H1 (cell line): ENCODE measurements at regions not wholly inside any gene's neighbourhood (a gene's known extent, or its start where the extent isn't known, plus 50 kb on each side); places are given as distances from the start of the nearest gene placed in this dataset.

Experiments
- CHD2 ChIP-seq: IDR thresholded peaks from 2 replicates; pipeline ENCODE4 v1.6.1; 2012; ENCODE audit warnings: low read length, improper control_type of control experiment
- FOSL1 ChIP-seq: IDR thresholded peaks from 2 replicates; pipeline ENCODE4 v1.6.1; 2011; ENCODE audit warnings: mild to moderate bottlenecking, low read depth, low read length, moderate library complexity; ENCODE audit not compliant: insufficient read depth

- TF ChIP-seq FOSL1, result no peak
- no peak for TF ChIP-seq CHD2
- TF ChIP-seq, all 59 proteins: peak for 0
Measured at GRCh38 chr7:50208378-50208982, 96.0 kb upstream of the IKZF1 start (continued).
